ENCODE measurements at regions not wholly inside any gene's neighbourhood (a gene's known extent, or its start where the extent isn't known, plus 50 kb on each side); places are given as distances from the start of the nearest gene placed in this dataset.

DNA sequence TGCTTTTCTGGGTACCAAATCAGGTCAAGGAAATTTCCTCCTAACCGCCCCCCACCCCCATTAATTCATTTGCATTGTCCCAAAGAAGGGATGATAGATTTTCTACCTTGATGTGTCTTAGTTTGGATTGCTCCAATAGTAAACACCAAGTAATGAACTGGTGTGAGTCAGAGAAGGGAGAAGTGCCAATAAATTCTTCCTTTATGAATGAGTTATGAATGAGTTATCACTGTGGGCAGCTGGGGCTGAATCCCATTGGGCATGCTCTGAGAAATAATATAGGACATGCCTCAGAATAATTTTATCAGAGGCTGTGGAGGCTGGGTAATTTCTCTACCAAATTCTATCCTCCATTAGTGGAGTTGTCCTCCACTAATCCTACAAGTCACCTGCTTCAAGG, 277.9 kb upstream of the FLRT2 start:
- DNase-seq (ENCODE audit: low read depth): no peak
- TF ChIP-seq, protein P1, sequence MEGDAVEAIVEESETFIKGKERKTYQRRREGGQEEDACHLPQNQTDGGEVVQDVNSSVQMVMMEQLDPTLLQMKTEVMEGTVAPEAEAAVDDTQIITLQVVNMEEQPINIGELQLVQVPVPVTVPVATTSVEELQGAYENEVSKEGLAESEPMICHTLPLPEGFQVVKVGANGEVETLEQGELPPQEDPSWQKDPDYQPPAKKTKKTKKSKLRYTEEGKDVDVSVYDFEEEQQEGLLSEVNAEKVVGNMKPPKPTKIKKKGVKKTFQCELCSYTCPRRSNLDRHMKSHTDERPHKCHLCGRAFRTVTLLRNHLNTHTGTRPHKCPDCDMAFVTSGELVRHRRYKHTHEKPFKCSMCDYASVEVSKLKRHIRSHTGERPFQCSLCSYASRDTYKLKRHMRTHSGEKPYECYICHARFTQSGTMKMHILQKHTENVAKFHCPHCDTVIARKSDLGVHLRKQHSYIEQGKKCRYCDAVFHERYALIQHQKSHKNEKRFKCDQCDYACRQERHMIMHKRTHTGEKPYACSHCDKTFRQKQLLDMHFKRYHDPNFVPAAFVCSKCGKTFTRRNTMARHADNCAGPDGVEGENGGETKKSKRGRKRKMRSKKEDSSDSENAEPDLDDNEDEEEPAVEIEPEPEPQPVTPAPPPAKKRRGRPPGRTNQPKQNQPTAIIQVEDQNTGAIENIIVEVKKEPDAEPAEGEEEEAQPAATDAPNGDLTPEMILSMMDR (IDR thresholded peaks at IDR 0.05; ENCODE audit: control insufficient read depth, extremely low read depth, insufficient read depth): no peak
- H3K4me3 ChIP-seq (ENCODE audit: low read depth, low read length): no peak overlapping the region

DNA sequence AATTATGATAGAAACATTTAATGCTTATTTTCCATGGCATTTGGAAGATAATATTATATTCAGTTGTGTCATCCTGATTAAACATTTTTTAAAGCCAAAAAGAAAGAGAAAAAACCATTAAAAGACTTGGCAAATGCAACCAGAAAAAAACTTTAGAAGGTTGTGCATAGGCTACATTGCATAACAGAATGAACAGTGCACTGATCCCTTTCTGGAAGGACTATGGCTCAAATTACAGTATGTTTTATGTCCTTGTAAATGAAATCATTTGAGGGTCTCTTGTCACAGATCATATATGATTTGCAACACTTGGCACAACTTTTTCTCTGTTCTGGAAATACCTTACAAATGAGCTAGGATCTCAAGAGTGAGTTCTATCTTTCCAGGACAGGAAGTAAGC, 275.2 kb upstream of the FLRT2 start:
- no peak for DNase-seq (ENCODE audit: low read depth)
- TF ChIP-seq, protein P1 (IDR thresholded peaks at IDR 0.05; ENCODE audit: control insufficient read depth, extremely low read depth, insufficient read depth): no peak
- H3K4me3 ChIP-seq (ENCODE audit: low read depth, low read length): no peak overlapping the region

DNA sequence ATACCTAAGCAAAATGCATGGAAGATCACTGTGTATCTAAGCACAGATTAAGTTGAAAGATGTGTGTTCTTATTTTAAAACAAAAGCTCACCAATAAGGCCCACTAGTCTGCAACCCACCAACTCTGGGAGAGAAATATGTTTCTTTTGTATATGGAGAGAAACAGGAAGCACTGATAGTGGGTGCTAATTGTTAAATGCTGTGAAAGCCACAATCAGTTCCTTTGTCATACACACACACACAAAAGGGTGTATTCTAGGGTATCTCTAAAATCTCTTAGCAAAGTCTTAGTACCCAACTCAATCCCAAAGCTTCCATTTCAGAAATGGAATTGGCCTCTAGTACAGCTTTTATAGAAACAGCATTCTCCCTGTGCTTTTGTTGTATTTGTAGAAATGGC, 272.7 kb upstream of the FLRT2 start:
- TF ChIP-seq, protein P1 (IDR thresholded peaks at IDR 0.05; ENCODE audit: control insufficient read depth, extremely low read depth, insufficient read depth): no peak
- no peak for DNase-seq (ENCODE audit: low read depth)
- no peak overlapping the region for H3K4me3 ChIP-seq (ENCODE audit: low read depth, low read length)

DNA sequence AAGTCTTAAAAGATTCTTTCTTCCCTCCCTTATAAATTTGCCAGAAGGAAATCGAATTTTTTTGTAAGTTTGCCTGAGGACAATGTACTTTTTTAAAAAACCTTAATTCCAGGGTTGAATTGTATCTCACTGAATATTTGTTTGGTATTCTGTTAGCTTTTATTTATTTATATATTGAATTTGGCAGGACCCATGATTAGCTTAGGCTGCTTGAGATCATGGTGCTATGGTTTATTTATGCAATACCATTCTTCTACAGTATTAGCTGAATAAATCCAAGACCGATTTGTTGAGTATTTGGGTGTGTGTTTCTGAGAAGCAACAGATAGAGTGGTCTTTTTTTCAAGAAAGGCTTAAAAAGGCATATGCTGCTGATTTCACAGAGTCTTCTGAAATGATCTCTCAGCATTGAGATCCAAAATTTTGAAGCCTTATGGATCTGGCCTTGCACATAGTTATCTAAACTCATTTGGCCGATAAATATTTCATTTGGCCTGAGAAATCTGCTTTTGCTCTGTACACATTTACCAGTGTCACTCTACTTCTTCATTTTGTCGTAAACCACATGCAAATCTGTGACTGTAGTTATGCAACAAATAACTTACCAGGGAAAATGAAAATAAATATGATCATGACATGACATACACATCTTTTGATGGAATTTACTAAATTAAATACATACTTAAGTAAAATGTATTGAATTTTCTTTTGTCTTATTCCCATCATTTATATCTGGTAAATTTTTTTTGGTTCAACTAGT, 265.8 kb upstream of the FLRT2 start:
- TF ChIP-seq, protein P1 (IDR thresholded peaks at IDR 0.05; ENCODE audit: control insufficient read depth, extremely low read depth, insufficient read depth): no peak
- DNase-seq (ENCODE audit: low read depth): no peak
- H3K4me3 ChIP-seq (ENCODE audit: low read depth, low read length): no peak overlapping the region

DNA sequence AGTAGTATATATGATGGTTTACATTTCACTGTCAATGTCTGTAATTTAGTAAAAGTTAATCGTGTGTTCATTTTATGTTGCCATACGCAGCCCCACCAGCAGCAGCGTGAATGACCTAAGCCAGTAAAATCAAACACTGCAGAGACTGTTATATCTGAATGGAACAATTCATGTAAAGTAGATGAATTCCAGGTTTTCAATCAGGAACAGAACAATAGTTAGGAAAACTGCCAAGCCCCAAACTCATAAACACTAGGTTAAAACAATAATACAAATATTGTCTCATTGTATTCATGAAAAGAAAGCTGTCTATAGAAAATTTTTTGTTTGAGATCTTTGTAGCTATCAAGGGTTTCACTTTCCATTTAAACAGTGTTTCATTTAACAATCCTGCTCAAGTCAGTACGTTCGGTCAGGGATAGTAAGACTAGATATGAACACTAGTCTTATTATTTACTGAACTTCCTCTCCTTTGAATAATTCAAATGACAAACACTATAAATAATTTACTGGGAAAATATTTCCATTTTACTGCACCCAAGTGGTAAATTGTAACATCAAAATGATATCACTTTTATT, 256.8 kb upstream of the FLRT2 start:
- no peak for DNase-seq (ENCODE audit: low read depth)
- TF ChIP-seq, protein P1 (IDR thresholded peaks at IDR 0.05; ENCODE audit: control insufficient read depth, extremely low read depth, insufficient read depth): no peak
- H3K4me3 ChIP-seq (ENCODE audit: low read depth, low read length): no peak overlapping the region

DNA sequence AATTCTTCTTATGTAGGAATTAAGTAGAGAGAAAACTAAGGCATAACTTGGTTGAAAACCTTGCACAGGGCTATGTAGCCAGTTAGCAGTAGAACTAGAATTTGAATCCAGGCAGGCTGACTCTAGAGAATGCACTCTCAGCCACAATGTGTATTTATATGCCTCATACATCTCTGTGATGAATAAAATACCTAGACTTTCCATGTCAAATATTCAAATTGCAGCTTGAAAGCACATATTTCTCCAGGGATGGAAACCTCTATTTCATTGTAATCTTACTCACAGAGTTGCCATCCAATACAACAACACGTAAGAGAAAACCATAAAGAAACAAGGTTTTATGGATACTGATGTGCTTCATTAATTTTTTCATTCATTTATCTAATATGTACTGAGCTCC, 256.0 kb upstream of the FLRT2 start:
- TF ChIP-seq, protein P1 (IDR thresholded peaks at IDR 0.05; ENCODE audit: control insufficient read depth, extremely low read depth, insufficient read depth): no peak
- no peak for DNase-seq (ENCODE audit: low read depth)
- H3K4me3 ChIP-seq (ENCODE audit: low read depth, low read length): no peak overlapping the region

Measured in LNCaP clone FGC (cell line).